Breast epithelium (tissue), 3 donors: ENCODE measurements at regions not wholly inside any gene's neighbourhood (a gene's known extent, or its start where the extent isn't known, plus 50 kb on each side); places are given as distances from the start of the nearest gene placed in this dataset.

ENCODE experiments used
- POLR2A ChIP-seq: fragments of 450-650 bp; IDR thresholded peaks from one replicate; pipeline ENCODE4 v1.6.1; 2016; ENCODE audit warnings: antibody characterized with exemption, mild to moderate bottlenecking, moderate library complexity
- TF ChIP-seq, protein P1 (sequence below), 3 donors: fragments of 450-650 bp; IDR thresholded peaks; one replicate each; pipeline ENCODE4 v1.5.1; 2016 to 2017; ENCODE audit warnings: antibody characterized with exemption in 3 of 3, mild to moderate bottlenecking in 3 of 3, moderate library complexity in 3 of 3

DNA sequence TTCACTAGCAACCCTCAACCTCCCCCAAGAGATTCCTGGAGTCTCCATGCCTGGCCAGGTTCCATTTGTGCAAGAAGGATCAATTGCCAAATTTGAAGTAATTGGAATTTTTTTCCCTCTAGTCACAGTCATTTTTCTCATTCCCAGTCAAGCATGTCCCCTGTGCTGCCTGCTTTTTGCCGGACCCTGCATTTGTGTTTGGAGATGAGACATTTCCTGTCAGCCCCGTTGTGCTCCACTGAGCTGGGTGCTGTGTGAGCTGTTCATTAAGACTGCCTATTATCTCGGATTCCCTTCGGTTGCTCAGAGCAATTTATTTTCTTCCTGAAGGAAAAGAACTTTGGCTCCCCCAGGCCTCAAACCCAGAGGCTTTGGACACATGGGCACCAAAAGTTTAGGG, 201.0 kb upstream of the NLRP1 start:
- TF ChIP-seq, protein P1, sequence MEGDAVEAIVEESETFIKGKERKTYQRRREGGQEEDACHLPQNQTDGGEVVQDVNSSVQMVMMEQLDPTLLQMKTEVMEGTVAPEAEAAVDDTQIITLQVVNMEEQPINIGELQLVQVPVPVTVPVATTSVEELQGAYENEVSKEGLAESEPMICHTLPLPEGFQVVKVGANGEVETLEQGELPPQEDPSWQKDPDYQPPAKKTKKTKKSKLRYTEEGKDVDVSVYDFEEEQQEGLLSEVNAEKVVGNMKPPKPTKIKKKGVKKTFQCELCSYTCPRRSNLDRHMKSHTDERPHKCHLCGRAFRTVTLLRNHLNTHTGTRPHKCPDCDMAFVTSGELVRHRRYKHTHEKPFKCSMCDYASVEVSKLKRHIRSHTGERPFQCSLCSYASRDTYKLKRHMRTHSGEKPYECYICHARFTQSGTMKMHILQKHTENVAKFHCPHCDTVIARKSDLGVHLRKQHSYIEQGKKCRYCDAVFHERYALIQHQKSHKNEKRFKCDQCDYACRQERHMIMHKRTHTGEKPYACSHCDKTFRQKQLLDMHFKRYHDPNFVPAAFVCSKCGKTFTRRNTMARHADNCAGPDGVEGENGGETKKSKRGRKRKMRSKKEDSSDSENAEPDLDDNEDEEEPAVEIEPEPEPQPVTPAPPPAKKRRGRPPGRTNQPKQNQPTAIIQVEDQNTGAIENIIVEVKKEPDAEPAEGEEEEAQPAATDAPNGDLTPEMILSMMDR (IDR thresholded peaks at IDR 0.05) = no peak
- TF ChIP-seq POLR2A = no peak
